GM12878 (cell line): ENCODE measurements at regions not wholly inside any gene's neighbourhood (a gene's known extent, or its start where the extent isn't known, plus 50 kb on each side); places are given as distances from the start of the nearest gene placed in this dataset.

Experiments
- ATAC-seq: fragments of 200-7000 bp; cut with Tn5 transposase; 3 replicates; pipeline ENCODE4 v1.9.1; 2020; ENCODE audit warnings: mild to moderate bottlenecking, moderate library complexity
- BruUV-seq: library from RNA; stranded (reverse); fragments of 400-500 nt; replicated peaks from 2 replicates; lab custom pipeline; 2021; lab: Mats Ljungman, UMichigan
- CTCF ChIA-PET: fragments of 300-600 bp; sonication (Branson Sonifier 250); formaldehyde crosslinking; extraction: SDS; loops from one replicate; lab custom pipeline; 2021; ENCODE audit warnings: inconsistent platforms; lab: Yijun Ruan, JAX
- POLR2A ChIA-PET: fragments of 350-600 bp; formaldehyde crosslinking; extraction: SDS; loops from one replicate; lab custom pipeline; 2021; ENCODE audit warnings: inconsistent platforms; lab: Charles Lee
- RAD21 ChIA-PET: fragments of 300-600 bp; sonication (Branson Sonifier 250); formaldehyde crosslinking; loops from one replicate; lab custom pipeline; 2023; ENCODE audit warnings: antibody characterized with exemption; ENCODE audit not compliant: unreplicated experiment; lab: Charles Lee
- SMC1A ChIA-PET: fragments of 300-600 bp; sonication (Branson Sonifier 250); formaldehyde crosslinking; loops from one replicate; lab custom pipeline; 2023; ENCODE audit not compliant: unreplicated experiment, uncharacterized antibody; lab: Charles Lee
- DNase-seq: peaks from one replicate; pipeline ENCODE4 v3.0.0-alpha.2; 2011; ENCODE audit warnings: low read depth, low spot score
- FAIRE-seq: peaks from 3 replicates; lab custom pipeline; 2011; peaks lifted over from hg19 to GRCh38; lab: Jason Lieb, UNC
- H2AFZ ChIP-seq: 2 replicates; pipeline ENCODE4 v1.6.0; 2011; ENCODE audit warnings: low read depth, low read length, control low read depth; ENCODE audit not compliant: control insufficient read depth
- H3K27ac ChIP-seq: 2 replicates; pipeline ENCODE4 v1.5.1; 2011; ENCODE audit warnings: control low read depth; ENCODE audit not compliant: control insufficient read depth, insufficient read depth
- H3K27me3 ChIP-seq, 2 experiments: replicated peaks in 1 of 2; 2 replicates each; pipeline versions ENCODE4 v1.6.0 to v1.6.1; 2011; ENCODE audit warnings: low read length in 1 of 2; ENCODE audit not compliant: control insufficient read depth in 2 of 2, insufficient read depth in 2 of 2
- H3K36me3 ChIP-seq, 2 experiments: 2 replicates each; pipeline ENCODE4 v1.5.1; 2011; ENCODE audit warnings: low read length in 1 of 2; ENCODE audit not compliant: control insufficient read depth in 2 of 2, insufficient read depth in 2 of 2
- H3K4me1 ChIP-seq: 2 replicates; pipeline ENCODE4 v1.6.1; 2011; ENCODE audit warnings: mild to moderate bottlenecking, low read length, moderate library complexity, mixed read lengths; ENCODE audit not compliant: control insufficient read depth, insufficient read depth
- H3K4me2 ChIP-seq: 2 replicates; pipeline ENCODE4 v1.6.0; 2011; ENCODE audit warnings: control low read depth; ENCODE audit not compliant: control insufficient read depth, insufficient read depth
- H3K4me3 ChIP-seq: fragments of 200-600 bp; sonication (generic); 2 replicates; pipeline ENCODE4 v1.5.1; 2016
- H3K79me2 ChIP-seq: 2 replicates; pipeline ENCODE4 v1.6.0; 2011; ENCODE audit warnings: low read length; ENCODE audit not compliant: control insufficient read depth, insufficient read depth
- H3K9ac ChIP-seq: 2 replicates; pipeline ENCODE4 v1.8.0; 2011; ENCODE audit warnings: low read length, control low read depth, mixed read lengths; ENCODE audit not compliant: control insufficient read depth, insufficient read depth
- H3K9me3 ChIP-seq: replicated peaks from 3 replicates; pipeline ENCODE4 v1.5.1; 2011; ENCODE audit warnings: mild to moderate bottlenecking, low read length; ENCODE audit not compliant: control insufficient read depth, insufficient read depth
- H4K20me1 ChIP-seq: 2 replicates; pipeline ENCODE4 v1.6.0; 2011; ENCODE audit not compliant: control insufficient read depth, insufficient read depth
- BACH1 ChIP-seq: fragments of 450-650 bp; IDR thresholded peaks from 2 replicates; pipeline ENCODE4 v1.6.1; 2017; ENCODE audit warnings: mild to moderate bottlenecking, borderline replicate concordance
- ETV6 ChIP-seq, 2 experiments: fragments of 450-650 bp in 1 of 2; IDR thresholded peaks in 1 of 2; conservative IDR thresholded peaks in 1 of 2; 2 replicates each; pipeline ENCODE4 v1.6.1; 2014; ENCODE audit warnings: antibody characterized with exemption in 1 of 2, borderline replicate concordance in 1 of 2, low read depth in 1 of 2, mild to moderate bottlenecking in 1 of 2, moderate library complexity in 1 of 2
- NBN ChIP-seq: fragments of 450-650 bp; IDR thresholded peaks from 2 replicates; pipeline ENCODE4 v1.6.1; 2016
- RCOR1 ChIP-seq: conservative IDR thresholded peaks from 2 replicates; pipeline ENCODE4 v1.6.1; 2012; ENCODE audit warnings: low read depth, low read length, improper control_type of control experiment
- ZNF24 ChIP-seq: fragments of 450-650 bp; IDR thresholded peaks from 2 replicates; pipeline ENCODE4 v1.6.1; 2017; ENCODE audit warnings: antibody characterized with exemption, mild to moderate bottlenecking
- WGBS: methylation state at CpG from one replicate; pipeline ENCODE4 v1.1.6; 2016; ENCODE audit warnings: low lambda C conversion rate; ENCODE audit not compliant: insufficient replicate concordance, insufficient coverage; ENCODE audit errors: missing lambda C conversion rate; 5-methylcytosine and 5-hydroxymethylcytosine counted together
- in situ Hi-C: fragments of 300-500 bp; cut with MboI; formaldehyde crosslinking; loops from 9 replicates; pipeline ENCODE4 v1.14.3; 2018; ENCODE audit warnings: mixed read lengths
- intact Hi-C: fragments of 100-400 bp; cut with micrococcal nuclease; formaldehyde crosslinking; loops from one replicate; pipeline ENCODE4 v1.14.2; 2022; ENCODE audit not compliant: unreplicated experiment
- TF ChIP-seq, protein P1 (sequence below): fragments of 450-650 bp; formaldehyde crosslinking; IDR thresholded peaks from 2 replicates; pipeline ENCODE4 v1.5.0; 2022; ENCODE audit warnings: mild to moderate bottlenecking, missing genetic modification characterization

DNA sequence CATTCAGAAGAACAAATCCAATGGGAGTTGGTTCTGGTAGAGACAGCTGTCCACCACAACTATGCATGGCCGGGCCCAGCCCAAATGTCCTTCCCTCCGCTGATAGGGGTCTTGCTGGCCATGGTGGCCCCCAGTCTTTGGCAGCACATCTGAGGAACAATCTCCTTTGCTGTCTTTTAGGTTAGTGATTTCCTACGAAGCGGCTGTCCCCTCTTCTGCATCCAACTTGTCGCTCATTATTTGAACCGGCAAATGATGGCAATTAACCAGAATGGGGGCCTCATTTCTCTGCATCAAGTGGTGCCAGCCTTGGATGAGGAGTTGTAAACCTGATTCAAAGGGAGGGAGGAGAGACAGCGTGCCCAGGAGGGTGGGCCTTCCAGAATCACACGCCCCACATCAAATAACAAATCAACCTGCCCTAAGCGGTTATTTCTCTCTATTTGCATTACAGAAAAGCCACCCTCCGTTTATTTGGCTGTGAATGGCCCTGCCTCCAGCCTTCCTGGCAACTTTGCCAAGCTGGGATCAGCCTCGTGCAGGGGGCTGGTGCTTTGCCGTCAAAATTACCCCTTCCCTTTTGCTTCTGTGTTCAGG, 156.5 kb downstream of the RGS9 start:
- 40% methylated on average over 12 of the region's 12 CpGs for WGBS
- H3K4me3 ChIP-seq, result no peak overlapping the region
- H3K4me2 ChIP-seq, result no peak overlapping the region
- ChIA-PET CTCF (interaction anchor here (0.6 to 8.1 kb wide), 22 partner anchors 61 to 876 kb away, joined by 3 to 76 read pairs (median 4); no protein-coding TSS in a partner anchor), RAD21 (interaction anchor here (1.0 to 2.4 kb wide), 12 partner anchors 16 to 872 kb away, joined by 3 to 45 read pairs (median 6); no protein-coding TSS in a partner anchor), SMC1A (interaction anchor here (0.9 to 3.2 kb wide), 8 partner anchors 12 to 871 kb away, joined by 3 to 35 read pairs (median 4); no protein-coding TSS in a partner anchor), POLR2A (no interaction called here)
- no peaks in the 10 kb centered on the region for H3K79me2 ChIP-seq
- DNase-seq (no peak), ATAC-seq (no peak), FAIRE-seq (no peak)
- TF ChIP-seq RCOR1 (no peak), ETV6 (conservative IDR thresholded peaks at IDR 0.05 in 1 of 2, IDR thresholded peaks at IDR 0.05 in 1 of 2; ENCODE audit: borderline replicate concordance in 1 of 2, low read depth in 1 of 2) (no peak), ZNF24 (no peak), BACH1 (no peak), NBN (no peak)
- TF ChIP-seq, protein P1, sequence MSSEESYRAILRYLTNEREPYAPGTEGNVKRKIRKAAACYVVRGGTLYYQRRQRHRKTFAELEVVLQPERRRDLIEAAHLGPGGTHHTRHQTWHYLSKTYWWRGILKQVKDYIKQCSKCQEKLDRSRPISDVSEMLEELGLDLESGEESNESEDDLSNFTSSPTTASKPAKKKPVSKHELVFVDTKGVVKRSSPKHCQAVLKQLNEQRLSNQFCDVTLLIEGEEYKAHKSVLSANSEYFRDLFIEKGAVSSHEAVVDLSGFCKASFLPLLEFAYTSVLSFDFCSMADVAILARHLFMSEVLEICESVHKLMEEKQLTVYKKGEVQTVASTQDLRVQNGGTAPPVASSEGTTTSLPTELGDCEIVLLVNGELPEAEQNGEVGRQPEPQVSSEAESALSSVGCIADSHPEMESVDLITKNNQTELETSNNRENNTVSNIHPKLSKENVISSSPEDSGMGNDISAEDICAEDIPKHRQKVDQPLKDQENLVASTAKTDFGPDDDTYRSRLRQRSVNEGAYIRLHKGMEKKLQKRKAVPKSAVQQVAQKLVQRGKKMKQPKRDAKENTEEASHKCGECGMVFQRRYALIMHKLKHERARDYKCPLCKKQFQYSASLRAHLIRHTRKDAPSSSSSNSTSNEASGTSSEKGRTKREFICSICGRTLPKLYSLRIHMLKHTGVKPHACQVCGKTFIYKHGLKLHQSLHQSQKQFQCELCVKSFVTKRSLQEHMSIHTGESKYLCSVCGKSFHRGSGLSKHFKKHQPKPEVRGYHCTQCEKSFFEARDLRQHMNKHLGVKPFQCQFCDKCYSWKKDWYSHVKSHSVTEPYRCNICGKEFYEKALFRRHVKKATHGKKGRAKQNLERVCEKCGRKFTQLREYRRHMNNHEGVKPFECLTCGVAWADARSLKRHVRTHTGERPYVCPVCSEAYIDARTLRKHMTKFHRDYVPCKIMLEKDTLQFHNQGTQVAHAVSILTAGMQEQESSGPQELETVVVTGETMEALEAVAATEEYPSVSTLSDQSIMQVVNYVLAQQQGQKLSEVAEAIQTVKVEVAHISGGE (CRISPR knock-in tag), result no peak
- H3K9me3 ChIP-seq, result no peaks in the 10 kb centered on the region
- in situ Hi-C loops (loop anchor here (5.0 to 25.0 kb wide), 2 partner anchors 694 to 874 kb away; no protein-coding TSS in a partner anchor), intact Hi-C loops (loop anchor here (1.0 to 2.0 kb wide), 4 partner anchors 263 to 872 kb away; no protein-coding TSS in a partner anchor)
- BruUV-seq, result no TSS peak
- no peak overlapping the region for H3K27ac ChIP-seq
- no peak overlapping the region for H2AFZ ChIP-seq
- H4K20me1 ChIP-seq, result no peaks in the 10 kb centered on the region
- no peaks in the 10 kb centered on the region for H3K4me1 ChIP-seq
- H3K36me3 ChIP-seq, result no peaks in the 10 kb centered on the region
- no peak overlapping the region for H3K9ac ChIP-seq
- no peaks in the 10 kb centered on the region for H3K27me3 ChIP-seq
